GM18868 (cell line): ENCODE measurements at regions not wholly inside any gene's neighbourhood (a gene's known extent, or its start where the extent isn't known, plus 50 kb on each side); places are given as distances from the start of the nearest gene placed in this dataset.

Experiments
- ATAC-seq: cut with Tn5 transposase; IDR thresholded peaks from one replicate; pipeline ENCODE4 v1.9.1; 2021; ENCODE audit warnings: mild to moderate bottlenecking, moderate library complexity; ENCODE audit not compliant: unreplicated experiment

- no peak for ATAC-seq
Observed at GRCh38 chr3:193946945-193947344, 189.0 kb upstream of the HES1 start.

- no peak for ATAC-seq
Observed at GRCh38 chr3:193947596-193947995, 188.4 kb upstream of the HES1 start.

GRCh38 chr3:193948459-193948858 is 187.5 kb upstream of the HES1 start:
- ATAC-seq, result no peak

GRCh38 chr3:193951859-193952258 is 184.1 kb upstream of the HES1 start:
- no peak for ATAC-seq

GRCh38 chr3:193954752-193955151 is 181.2 kb upstream of the HES1 start:
- no peak for ATAC-seq

GRCh38 chr3:193955719-193956118 is 180.2 kb upstream of the HES1 start:
- no peak for ATAC-seq

GRCh38 chr3:193959861-193960260 is 176.1 kb upstream of the HES1 start:
- no peak for ATAC-seq

GRCh38 chr3:193960487-193961274 is 175.3 kb upstream of the HES1 start:
- ATAC-seq, result no peak

- no peak for ATAC-seq
Observed at GRCh38 chr3:193962986-193963685, 172.8 kb upstream of the HES1 start.

- peak; percentile 81 for ATAC-seq
Observed at GRCh38 chr3:193963808-193964516, 172.0 kb upstream of the HES1 start.

- ATAC-seq, result no peak
Observed at GRCh38 chr3:193964517-193964880, 171.4 kb upstream of the HES1 start.

- no peak for ATAC-seq
Observed at GRCh38 chr3:193968380-193968974, 167.5 kb upstream of the HES1 start.

GRCh38 chr3:193970131-193970772 is 165.7 kb upstream of the HES1 start:
- peak; percentile 55 for ATAC-seq

- ATAC-seq, result peak; percentile 26
Observed at GRCh38 chr3:193970773-193971206, 165.2 kb upstream of the HES1 start.

- peak; percentile 82 for ATAC-seq
Observed at GRCh38 chr3:193971261-193971751, 164.6 kb upstream of the HES1 start.

GRCh38 chr3:193971966-193972365 is 164.0 kb upstream of the HES1 start:
- no peak for ATAC-seq

- no peak for ATAC-seq
Observed at GRCh38 chr3:193972832-193973231, 163.1 kb upstream of the HES1 start.

- no peak for ATAC-seq
Observed at GRCh38 chr3:193974191-193974652, 161.7 kb upstream of the HES1 start.

GRCh38 chr3:193974671-193975535 is 161.0 kb upstream of the HES1 start:
- ATAC-seq, result no peak

GRCh38 chr3:193977622-193978021 is 158.3 kb upstream of the HES1 start:
- ATAC-seq, result no peak
